PC-9 (cell line): ENCODE measurements at regions not wholly inside any gene's neighbourhood (a gene's known extent, or its start where the extent isn't known, plus 50 kb on each side); places are given as distances from the start of the nearest gene placed in this dataset.

Experiments
- BruUV-seq: library from RNA; stranded (reverse); fragments of 400-500 nt; replicated peaks from 2 replicates; lab custom pipeline; 2021; lab: Mats Ljungman, UMichigan
- CTCF ChIA-PET: fragments of 300-600 bp; sonication (Branson Sonifier 250); formaldehyde crosslinking; loops from one replicate; lab custom pipeline; 2022; ENCODE audit warnings: antibody characterized with exemption; lab: Charles Lee
- POLR2A ChIA-PET: fragments of 300-600 bp; sonication (Branson Sonifier 250); formaldehyde crosslinking; loops from one replicate; lab custom pipeline; 2022; ENCODE audit warnings: antibody characterized with exemption; ENCODE audit not compliant: unreplicated experiment; lab: Charles Lee
- DNase-seq, 2 experiments: peaks; one replicate each; pipeline versions ENCODE4 v3.0.0 to v3.0.0-alpha.2; 2015 to 2022; ENCODE audit warnings: mixed read lengths in 1 of 2
- H2AFZ ChIP-seq: fragments of 200-600 bp; sonication (generic); 2 replicates; pipeline ENCODE4 v1.8.1; 2017; ENCODE audit warnings: antibody characterized with exemption
- H3F3A ChIP-seq: fragments of 200-600 bp; sonication (generic); 2 replicates; pipeline ENCODE4 v1.8.1; 2017; ENCODE audit warnings: antibody characterized with exemption, mild to moderate bottlenecking, low read depth; ENCODE audit not compliant: insufficient read depth
- H3K27ac ChIP-seq: fragments of 200-600 bp; sonication (generic); 2 replicates; pipeline ENCODE4 v1.6.1; 2016; ENCODE audit warnings: mixed run types
- H3K27me3 ChIP-seq: fragments of 200-600 bp; sonication (generic); 2 replicates; pipeline ENCODE4 v1.6.1; 2016; ENCODE audit warnings: low read depth, mixed run types; ENCODE audit not compliant: insufficient read depth
- H3K36me3 ChIP-seq: fragments of 200-600 bp; sonication (generic); 2 replicates; pipeline ENCODE4 v1.6.1; 2016; ENCODE audit warnings: low read depth, mixed run types
- H3K4me1 ChIP-seq: fragments of 200-600 bp; sonication (generic); replicated peaks from 2 replicates; pipeline ENCODE4 v1.6.1; 2016; ENCODE audit warnings: mixed run types; ENCODE audit not compliant: insufficient read depth
- H3K4me2 ChIP-seq: fragments of 200-600 bp; sonication (generic); 2 replicates; pipeline ENCODE4 v1.6.1; 2017; ENCODE audit warnings: mixed run types
- H3K4me3 ChIP-seq: fragments of 200-600 bp; sonication (generic); 2 replicates; pipeline ENCODE4 v1.6.1; 2016; ENCODE audit warnings: mixed run types
- H3K79me2 ChIP-seq: fragments of 200-600 bp; sonication (generic); 2 replicates; pipeline ENCODE4 v1.6.1; 2017; ENCODE audit warnings: low read depth, mixed run types
- H3K9me2 ChIP-seq: fragments of 200-600 bp; sonication (generic); 2 replicates; pipeline ENCODE4 v1.8.1; 2017; ENCODE audit warnings: mild to moderate bottlenecking; ENCODE audit not compliant: insufficient read depth
- H3K9me3 ChIP-seq: fragments of 200-600 bp; sonication (generic); 2 replicates; pipeline ENCODE4 v1.8.1; 2016; ENCODE audit warnings: low read depth; ENCODE audit not compliant: insufficient read depth
- H4K20me1 ChIP-seq: fragments of 200-600 bp; sonication (generic); 2 replicates; pipeline ENCODE4 v1.8.1; 2017; ENCODE audit not compliant: insufficient read depth
- EZH2 ChIP-seq: fragments of 200-600 bp; sonication (generic); IDR thresholded peaks from 2 replicates; pipeline ENCODE4 v1.8.0; 2017; ENCODE audit warnings: antibody characterized with exemption, low read depth
- intact Hi-C: fragments of 100-400 bp; cut with micrococcal nuclease; formaldehyde crosslinking; loops from one replicate; pipeline ENCODE4 v1.10.0; 2022; ENCODE audit not compliant: unreplicated experiment
- TF ChIP-seq, protein P1 (sequence below): fragments of 200-600 bp; sonication (generic); conservative IDR thresholded peaks from 2 replicates; pipeline ENCODE4 v1.6.1; 2017; ENCODE audit warnings: mixed run types, antibody characterized with exemption, mild to moderate bottlenecking, moderate library complexity

DNA sequence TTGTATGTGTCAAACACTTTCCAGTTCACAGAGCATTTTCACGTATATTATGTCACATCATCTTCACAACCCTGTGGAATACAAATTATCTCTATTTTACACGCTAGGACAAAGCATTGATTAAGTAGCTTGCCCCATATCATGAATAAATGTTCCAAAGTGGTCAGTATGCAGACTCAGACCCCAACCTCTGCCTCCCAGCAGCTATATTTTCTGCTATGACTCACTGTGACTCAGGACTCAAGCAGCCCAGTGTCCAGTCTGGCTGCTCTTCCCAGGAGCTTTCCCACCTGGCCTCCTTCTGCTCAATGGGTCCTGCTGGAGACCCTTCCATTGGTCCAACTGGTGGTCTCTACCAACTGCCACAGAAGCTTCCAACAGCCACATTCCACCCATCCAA, 56.0 kb upstream of the RAP1A start:
- intact Hi-C loops = no loop called here
- peak overlapping the region; percentile 45 for H3K27ac ChIP-seq

DNA sequence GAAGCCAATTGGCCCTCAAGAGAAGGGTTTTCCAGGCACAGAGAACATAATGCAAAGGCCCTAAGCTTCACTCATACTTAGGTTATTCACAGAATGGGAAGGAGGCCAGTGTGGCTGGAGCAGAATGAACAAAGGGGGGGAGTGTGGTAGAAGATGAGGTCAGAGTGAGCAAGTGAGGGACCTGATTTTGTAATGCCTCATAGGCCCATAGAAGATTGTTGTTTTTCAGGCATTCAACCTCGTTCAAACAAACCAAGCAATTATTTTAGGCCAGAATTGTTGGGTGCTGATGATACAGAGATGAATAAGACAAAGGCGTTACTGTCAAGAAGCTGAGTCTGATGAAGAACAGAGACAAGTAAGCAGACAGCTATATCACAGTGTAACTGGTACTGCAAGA, 54.5 kb upstream of the RAP1A start:
- Histone ChIP-seq H3K9me2 (no peaks in the 10 kb centered on the region), H3K4me3 (no peak overlapping the region), H3F3A (no peaks in the 10 kb centered on the region), H3K27ac (no peak overlapping the region), H3K79me2 (no peaks in the 10 kb centered on the region), H4K20me1 (no peaks in the 10 kb centered on the region), H3K4me2 (no peak overlapping the region), H3K27me3 (no peaks in the 10 kb centered on the region), H2AFZ (no peak overlapping the region), H3K36me3 (no peaks in the 10 kb centered on the region), H3K4me1 (peaks cover 14% of the 10 kb centered on the region), H3K9me3 (no peaks in the 10 kb centered on the region)
- intact Hi-C loops = no loop called here
- TF ChIP-seq, protein P1, sequence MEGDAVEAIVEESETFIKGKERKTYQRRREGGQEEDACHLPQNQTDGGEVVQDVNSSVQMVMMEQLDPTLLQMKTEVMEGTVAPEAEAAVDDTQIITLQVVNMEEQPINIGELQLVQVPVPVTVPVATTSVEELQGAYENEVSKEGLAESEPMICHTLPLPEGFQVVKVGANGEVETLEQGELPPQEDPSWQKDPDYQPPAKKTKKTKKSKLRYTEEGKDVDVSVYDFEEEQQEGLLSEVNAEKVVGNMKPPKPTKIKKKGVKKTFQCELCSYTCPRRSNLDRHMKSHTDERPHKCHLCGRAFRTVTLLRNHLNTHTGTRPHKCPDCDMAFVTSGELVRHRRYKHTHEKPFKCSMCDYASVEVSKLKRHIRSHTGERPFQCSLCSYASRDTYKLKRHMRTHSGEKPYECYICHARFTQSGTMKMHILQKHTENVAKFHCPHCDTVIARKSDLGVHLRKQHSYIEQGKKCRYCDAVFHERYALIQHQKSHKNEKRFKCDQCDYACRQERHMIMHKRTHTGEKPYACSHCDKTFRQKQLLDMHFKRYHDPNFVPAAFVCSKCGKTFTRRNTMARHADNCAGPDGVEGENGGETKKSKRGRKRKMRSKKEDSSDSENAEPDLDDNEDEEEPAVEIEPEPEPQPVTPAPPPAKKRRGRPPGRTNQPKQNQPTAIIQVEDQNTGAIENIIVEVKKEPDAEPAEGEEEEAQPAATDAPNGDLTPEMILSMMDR = no peak
- TF ChIP-seq EZH2 = no peak
- DNase-seq = no peak
- no TSS peak for BruUV-seq
- ChIA-PET CTCF (no interaction called here), POLR2A (no interaction called here)

More for the DNA sequence above, 56.0 kb upstream of the RAP1A start:
- Histone ChIP-seq H3K36me3 (no peaks in the 10 kb centered on the region), H3K9me2 (no peaks in the 10 kb centered on the region), H3F3A (no peaks in the 10 kb centered on the region), H3K4me2 (peak overlapping the region; percentile 35), H3K4me3 (no peak overlapping the region), H3K4me1 (peaks cover 14% of the 10 kb centered on the region), H2AFZ (no peak overlapping the region), H3K9me3 (no peaks in the 10 kb centered on the region), H3K27me3 (no peaks in the 10 kb centered on the region), H4K20me1 (no peaks in the 10 kb centered on the region), H3K79me2 (no peaks in the 10 kb centered on the region)
- DNase-seq = peak; percentile 34 to 72
- no TSS peak for BruUV-seq
- TF ChIP-seq, protein P1 = no peak
- no peak for TF ChIP-seq EZH2
- ChIA-PET CTCF (interaction anchor here (1.0 kb wide), 1 partner anchor 30 kb away, joined by 13 read pairs; no protein-coding TSS in a partner anchor), POLR2A (interaction anchor here (0.6 to 0.8 kb wide), 3 partner anchors 29 to 599 kb away, joined by 3 to 8 read pairs (median 4); no protein-coding TSS in a partner anchor)

DNA sequence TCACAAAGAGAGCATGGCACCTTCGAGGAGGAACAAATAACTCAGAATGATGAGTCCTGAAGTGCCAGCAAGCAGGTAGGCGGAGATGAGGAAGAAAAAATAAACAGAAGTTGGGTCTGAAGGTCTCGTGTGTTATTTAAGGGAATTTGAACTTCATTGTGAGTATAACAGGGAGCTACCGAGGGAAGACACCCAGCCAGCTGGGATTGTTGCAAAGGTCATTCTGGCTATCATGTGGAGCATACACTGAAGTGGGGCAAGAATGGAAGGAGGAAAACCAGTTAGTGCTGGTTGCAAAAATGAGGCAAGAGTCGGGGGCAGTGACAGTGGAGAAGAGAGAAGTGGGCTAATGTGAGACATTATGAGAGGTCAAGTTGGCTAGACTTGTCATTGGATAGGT, 53.6 kb upstream of the RAP1A start:
- Histone ChIP-seq H3K36me3 (no peaks in the 10 kb centered on the region), H3K79me2 (no peaks in the 10 kb centered on the region), H3K4me3 (no peak overlapping the region), H3K4me1 (peaks cover 14% of the 10 kb centered on the region), H3K4me2 (no peak overlapping the region), H3K27ac (no peak overlapping the region), H3K27me3 (no peaks in the 10 kb centered on the region), H3K9me3 (no peaks in the 10 kb centered on the region), H4K20me1 (no peaks in the 10 kb centered on the region), H3K9me2 (no peaks in the 10 kb centered on the region), H2AFZ (no peak overlapping the region), H3F3A (no peaks in the 10 kb centered on the region)
- ChIA-PET POLR2A (no interaction called here), CTCF (no interaction called here)
- intact Hi-C loops = no loop called here
- BruUV-seq = no TSS peak
- no peak for DNase-seq
- TF ChIP-seq, protein P1 = no peak
- TF ChIP-seq EZH2 = no peak
